ENCODE measurements at regions not wholly inside any gene's neighbourhood (a gene's known extent, or its start where the extent isn't known, plus 50 kb on each side); places are given as distances from the start of the nearest gene placed in this dataset.

DNA sequence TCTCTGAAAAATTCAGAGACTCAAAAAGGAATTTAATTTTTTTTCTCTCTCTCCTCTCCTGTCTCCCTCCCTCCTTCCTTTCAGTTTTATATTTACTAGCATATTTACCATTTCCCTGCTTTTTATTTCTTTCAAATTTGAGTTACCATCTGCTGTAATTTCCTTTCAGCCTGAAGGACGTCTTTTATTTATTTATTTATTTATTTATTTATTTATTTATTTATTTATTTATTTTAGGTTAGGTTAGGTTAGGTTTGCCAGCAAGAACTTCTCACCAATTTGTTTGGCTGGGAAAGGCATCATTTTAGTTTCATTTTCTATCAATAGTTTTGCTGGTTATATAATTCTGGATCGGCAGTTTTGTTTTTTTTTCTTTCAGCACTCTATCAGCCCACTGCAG lies 231.7 kb upstream of the ZRANB2 start:
- H3K4me1 ChIP-seq, result no peaks in the 10 kb centered on the region
- H3K27ac ChIP-seq, result no peak overlapping the region
- no peaks in the 10 kb centered on the region for H3K36me3 ChIP-seq
- intact Hi-C loops (cut with DNase I; ENCODE audit: low total_unique reads), result no loop called here
- no peaks in the 10 kb centered on the region for H3K9me3 ChIP-seq
- no peak overlapping the region for H3K4me3 ChIP-seq
- DNase-seq, result no peak
- TF ChIP-seq, protein P1, sequence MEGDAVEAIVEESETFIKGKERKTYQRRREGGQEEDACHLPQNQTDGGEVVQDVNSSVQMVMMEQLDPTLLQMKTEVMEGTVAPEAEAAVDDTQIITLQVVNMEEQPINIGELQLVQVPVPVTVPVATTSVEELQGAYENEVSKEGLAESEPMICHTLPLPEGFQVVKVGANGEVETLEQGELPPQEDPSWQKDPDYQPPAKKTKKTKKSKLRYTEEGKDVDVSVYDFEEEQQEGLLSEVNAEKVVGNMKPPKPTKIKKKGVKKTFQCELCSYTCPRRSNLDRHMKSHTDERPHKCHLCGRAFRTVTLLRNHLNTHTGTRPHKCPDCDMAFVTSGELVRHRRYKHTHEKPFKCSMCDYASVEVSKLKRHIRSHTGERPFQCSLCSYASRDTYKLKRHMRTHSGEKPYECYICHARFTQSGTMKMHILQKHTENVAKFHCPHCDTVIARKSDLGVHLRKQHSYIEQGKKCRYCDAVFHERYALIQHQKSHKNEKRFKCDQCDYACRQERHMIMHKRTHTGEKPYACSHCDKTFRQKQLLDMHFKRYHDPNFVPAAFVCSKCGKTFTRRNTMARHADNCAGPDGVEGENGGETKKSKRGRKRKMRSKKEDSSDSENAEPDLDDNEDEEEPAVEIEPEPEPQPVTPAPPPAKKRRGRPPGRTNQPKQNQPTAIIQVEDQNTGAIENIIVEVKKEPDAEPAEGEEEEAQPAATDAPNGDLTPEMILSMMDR (IDR thresholded peaks at IDR 0.05), result no peak
- H3K27me3 ChIP-seq, result no peaks in the 10 kb centered on the region

DNA sequence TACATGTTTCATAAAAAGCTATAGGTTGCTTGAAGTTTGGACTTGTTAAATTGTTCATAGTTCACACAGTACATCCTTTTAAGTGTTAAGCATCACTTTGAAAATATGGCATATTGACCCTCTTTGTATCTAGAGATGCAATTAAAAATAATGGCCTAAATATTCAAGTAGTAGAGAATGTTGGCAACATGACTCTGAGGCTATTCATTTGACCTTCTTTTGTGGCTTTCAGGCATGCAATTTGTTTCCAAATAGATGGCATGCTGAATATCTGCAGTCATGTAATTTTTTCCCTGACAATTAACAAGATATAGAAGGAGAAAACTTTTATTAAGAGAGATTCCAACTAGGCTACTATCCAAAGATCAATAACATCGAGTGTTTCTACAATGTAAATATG lies 230.5 kb upstream of the ZRANB2 start:
- Histone ChIP-seq H3K36me3 (no peaks in the 10 kb centered on the region), H3K4me3 (no peak overlapping the region), H3K9me3 (no peaks in the 10 kb centered on the region), H3K4me1 (no peaks in the 10 kb centered on the region), H3K27ac (no peak overlapping the region), H3K27me3 (no peaks in the 10 kb centered on the region)
- DNase-seq, result no peak
- TF ChIP-seq, protein P1 (IDR thresholded peaks at IDR 0.05), result no peak
- intact Hi-C loops (cut with DNase I; ENCODE audit: low total_unique reads), result no loop called here

DNA sequence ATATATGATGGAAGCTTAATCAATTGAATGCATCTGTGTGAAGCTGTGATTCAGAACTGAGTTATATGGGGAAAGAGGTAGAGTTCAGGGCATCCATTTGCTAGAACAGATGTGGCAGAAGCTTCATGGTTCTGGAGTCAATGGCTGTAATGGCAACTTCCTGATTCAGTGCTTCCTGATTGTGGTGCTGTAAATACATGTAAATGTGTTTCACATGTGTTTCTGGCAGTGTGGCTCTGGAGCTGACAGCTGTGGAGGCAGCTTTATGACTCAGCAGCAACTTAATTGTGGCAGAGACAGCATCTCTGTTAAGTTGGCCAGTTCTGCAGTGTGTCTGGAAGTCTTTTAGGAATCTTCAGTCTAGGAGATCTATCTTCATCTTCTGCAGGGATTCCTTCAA lies 226.6 kb upstream of the ZRANB2 start:
- intact Hi-C loops (cut with DNase I; ENCODE audit: low total_unique reads), result no loop called here
- no peaks in the 10 kb centered on the region for H3K4me1 ChIP-seq
- no peak overlapping the region for H3K27ac ChIP-seq
- TF ChIP-seq, protein P1 (IDR thresholded peaks at IDR 0.05), result no peak
- no peaks in the 10 kb centered on the region for H3K36me3 ChIP-seq
- H3K9me3 ChIP-seq, result no peaks in the 10 kb centered on the region
- no peak for DNase-seq
- no peaks in the 10 kb centered on the region for H3K27me3 ChIP-seq
- no peak overlapping the region for H3K4me3 ChIP-seq

DNA sequence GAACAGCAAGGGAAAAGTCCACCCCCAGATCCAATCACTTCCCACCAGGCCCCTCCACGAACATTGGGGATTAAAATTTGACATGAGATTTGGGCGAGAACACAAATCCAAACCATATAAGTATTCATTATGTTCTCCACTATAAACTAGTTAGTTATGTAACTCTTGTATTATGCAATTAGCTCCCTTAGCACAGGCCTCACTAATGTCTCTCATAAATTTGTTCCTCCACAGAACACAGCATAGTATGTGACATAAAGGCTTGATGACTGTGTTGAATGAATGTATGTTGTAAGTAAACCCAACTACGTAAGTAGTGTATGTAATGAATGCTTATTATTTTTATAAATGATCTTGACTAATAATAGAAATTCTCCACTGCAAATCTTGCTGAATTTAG lies 223.3 kb upstream of the ZRANB2 start:
- no peak overlapping the region for H3K4me3 ChIP-seq
- TF ChIP-seq, protein P1 (IDR thresholded peaks at IDR 0.05), result no peak
- intact Hi-C loops (cut with DNase I; ENCODE audit: low total_unique reads), result no loop called here
- H3K9me3 ChIP-seq, result no peaks in the 10 kb centered on the region
- H3K27ac ChIP-seq, result no peak overlapping the region
- DNase-seq, result no peak
- no peaks in the 10 kb centered on the region for H3K4me1 ChIP-seq
- no peaks in the 10 kb centered on the region for H3K36me3 ChIP-seq
- H3K27me3 ChIP-seq, result no peaks in the 10 kb centered on the region

DNA sequence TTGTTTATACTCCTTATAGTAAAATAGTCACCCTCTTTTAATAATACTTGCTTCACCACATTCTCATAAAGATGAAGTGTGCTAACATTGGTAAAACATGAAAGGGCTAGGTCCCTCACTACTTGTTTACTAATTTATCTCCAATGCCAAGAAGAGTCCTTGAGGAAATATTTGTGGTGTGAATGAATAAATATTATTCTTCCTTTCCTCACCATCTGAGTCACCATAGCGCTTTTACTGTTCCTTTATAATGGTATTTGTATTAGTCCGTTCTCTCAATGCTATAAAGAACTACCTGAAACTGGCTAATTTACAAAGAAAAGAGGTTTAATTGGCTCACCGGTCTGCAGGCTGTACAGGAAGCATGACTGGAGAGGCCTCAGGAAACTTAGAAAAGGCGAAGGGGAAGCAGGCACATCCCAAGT lies 222.8 kb upstream of the ZRANB2 start:
- H3K4me1 ChIP-seq, result no peaks in the 10 kb centered on the region
- H3K27me3 ChIP-seq, result no peaks in the 10 kb centered on the region
- no peaks in the 10 kb centered on the region for H3K9me3 ChIP-seq
- no peaks in the 10 kb centered on the region for H3K36me3 ChIP-seq
- DNase-seq, result no peak
- intact Hi-C loops (cut with DNase I; ENCODE audit: low total_unique reads), result no loop called here
- TF ChIP-seq, protein P1 (IDR thresholded peaks at IDR 0.05), result no peak
- H3K4me3 ChIP-seq, result no peak overlapping the region
- H3K27ac ChIP-seq, result no peak overlapping the region

DNA sequence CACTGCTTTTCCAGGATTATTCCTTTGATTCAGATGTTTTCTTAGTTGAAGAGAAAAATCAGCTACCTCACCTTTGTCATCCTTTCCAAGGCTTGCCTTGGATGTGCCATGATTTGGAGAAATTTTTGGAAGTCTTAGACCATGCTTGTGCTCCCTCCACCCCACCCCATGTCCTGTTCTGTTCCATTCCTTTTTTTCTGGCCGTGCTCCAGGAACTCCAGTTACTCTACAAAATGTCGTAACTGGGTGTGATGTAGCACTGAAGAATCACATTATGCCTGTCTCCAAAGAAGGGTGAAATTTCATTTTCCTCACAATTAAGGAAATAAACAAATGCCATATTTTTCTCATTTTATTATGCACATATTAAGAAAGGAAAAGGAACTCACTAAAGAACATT lies 217.8 kb upstream of the ZRANB2 start:
- Histone ChIP-seq H3K4me3 (no peak overlapping the region), H3K9me3 (no peaks in the 10 kb centered on the region), H3K4me1 (no peaks in the 10 kb centered on the region), H3K27ac (no peak overlapping the region), H3K36me3 (no peaks in the 10 kb centered on the region), H3K27me3 (no peaks in the 10 kb centered on the region)
- intact Hi-C loops (cut with DNase I; ENCODE audit: low total_unique reads), result no loop called here
- TF ChIP-seq, protein P1 (IDR thresholded peaks at IDR 0.05), result no peak
- DNase-seq, result peak in 1 of 2 donors; percentile 36
